ENCODE measurements at regions not wholly inside any gene's neighbourhood (a gene's known extent, or its start where the extent isn't known, plus 50 kb on each side); places are given as distances from the start of the nearest gene placed in this dataset.

- DNase-seq = peak; percentile 47
These were observed 116.5 kb downstream of the SALL1 start for GRCh38 chr16:51034481-51035109.

DNA sequence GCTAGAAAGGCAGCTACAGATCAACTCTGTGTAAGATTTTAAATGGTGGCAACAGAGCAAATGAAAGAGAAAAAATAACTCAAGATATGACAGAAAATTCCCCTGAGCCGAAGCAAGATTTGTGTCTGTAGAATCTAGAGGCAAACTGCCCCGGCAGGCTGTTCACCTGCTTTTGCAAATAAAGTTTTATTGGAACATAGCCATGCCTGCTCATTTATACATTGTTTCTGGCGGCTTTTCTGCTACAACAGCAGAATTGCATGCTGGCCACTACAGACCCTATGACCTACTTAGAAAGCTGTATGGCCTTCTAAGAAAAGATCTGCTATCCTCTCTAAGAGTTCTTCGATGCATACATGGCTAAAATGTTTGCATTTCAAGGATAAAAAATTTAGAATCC lies 119.5 kb downstream of the SALL1 start:
- no peak for DNase-seq

GRCh38 chr16:51030516-51030915 lies 120.6 kb downstream of the SALL1 start:
- no peak for DNase-seq

DNA sequence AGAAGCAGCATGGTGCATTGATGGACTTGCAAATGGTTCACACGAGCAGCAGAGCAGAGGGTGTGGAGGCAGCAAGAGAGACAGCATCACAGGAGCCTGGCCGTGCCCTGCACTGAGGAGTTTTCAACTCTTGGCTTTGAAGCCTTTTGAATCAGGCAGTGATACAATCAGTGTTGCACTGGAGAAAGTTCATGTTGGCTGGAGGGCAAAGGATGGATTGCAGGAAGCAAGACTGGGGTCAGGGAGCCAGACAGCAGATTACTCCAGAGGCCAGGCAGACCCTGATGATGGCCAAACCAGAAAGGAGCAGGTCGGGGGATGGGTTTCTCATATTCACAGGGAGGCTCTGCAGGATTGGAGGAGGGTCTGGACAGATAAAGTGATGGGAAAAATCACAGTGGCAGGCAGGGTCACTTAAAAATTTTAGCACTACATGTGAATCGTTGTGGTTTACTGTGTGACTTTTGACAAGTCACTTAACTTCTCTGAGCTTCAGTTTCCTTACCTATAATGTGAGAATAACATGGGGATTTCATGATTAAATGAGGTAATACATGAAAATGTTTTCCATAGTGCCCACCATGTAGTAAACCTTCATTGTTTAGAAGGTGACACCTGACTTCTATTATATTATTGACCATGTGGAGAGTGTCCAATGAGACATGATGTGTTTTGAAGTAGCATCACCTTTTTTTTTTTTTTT lies 125.3 kb downstream of the SALL1 start:
- DNase-seq = no peak

- DNase-seq = no peak
These were observed 126.4 kb downstream of the SALL1 start for GRCh38 chr16:51024703-51025102.

DNA sequence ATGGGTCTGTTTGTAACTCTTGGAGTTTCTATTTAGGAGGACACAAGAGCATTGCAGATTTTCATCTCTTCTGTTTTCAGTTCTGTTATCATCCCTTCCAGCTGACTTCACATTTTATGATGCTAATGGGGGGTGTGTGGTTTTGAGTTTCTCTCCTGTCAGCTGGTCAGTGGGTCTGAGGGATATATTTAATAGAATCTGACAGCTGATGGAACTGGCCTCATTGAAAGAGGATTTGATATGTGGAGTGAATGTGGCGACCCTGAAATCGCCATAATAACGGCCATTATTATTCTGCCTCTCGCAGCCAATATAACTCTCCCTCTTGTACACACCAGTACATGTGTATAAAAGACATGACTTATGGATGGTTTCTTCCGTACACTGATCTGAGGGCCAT lies 128.1 kb downstream of the SALL1 start:
- DNase-seq = no peak

DNA sequence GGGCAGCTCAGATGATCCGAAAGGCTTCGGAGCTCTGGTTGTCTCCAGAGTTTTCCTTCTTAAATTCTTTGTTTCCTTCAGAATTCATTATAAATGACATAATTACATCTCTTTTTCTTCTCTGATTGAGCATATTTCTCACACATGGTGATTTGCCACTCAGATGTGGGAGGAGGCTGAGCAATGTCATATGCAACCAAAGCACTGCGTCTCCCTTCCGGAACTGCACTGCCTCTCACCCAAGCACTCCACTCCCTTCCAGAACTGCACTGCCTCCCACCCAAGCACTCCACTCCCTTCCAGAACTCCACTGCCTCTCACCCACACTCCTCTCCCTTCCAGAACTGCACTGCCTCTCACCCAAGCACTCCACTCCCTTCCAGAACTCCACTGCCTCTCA lies 131.5 kb downstream of the SALL1 start:
- DNase-seq = no peak

DNA sequence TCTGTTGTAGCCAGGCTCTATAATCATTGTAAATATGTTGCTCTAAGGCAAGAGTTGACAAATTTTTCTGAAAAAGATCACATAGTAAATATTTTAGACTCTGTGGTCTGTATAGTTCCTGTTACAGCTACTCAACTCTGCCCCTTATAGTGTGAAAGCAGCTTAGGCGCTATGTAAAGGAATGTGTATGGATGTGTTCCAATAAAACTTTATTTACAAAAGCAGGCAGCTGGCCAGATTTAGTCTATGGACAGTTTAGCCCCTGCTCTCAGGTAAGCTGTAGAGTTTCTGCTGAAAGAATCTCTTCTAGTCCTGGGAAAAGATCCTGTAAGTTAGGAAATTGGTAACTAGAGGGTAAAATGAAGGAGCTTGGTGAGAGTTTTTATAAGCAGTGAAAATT lies 133.1 kb downstream of the SALL1 start:
- no peak for DNase-seq

GRCh38 chr16:51012396-51012795 lies 138.7 kb downstream of the SALL1 start:
- DNase-seq = no peak

GRCh38 chr16:51010817-51011216 lies 140.3 kb downstream of the SALL1 start:
- no peak for DNase-seq

DNA sequence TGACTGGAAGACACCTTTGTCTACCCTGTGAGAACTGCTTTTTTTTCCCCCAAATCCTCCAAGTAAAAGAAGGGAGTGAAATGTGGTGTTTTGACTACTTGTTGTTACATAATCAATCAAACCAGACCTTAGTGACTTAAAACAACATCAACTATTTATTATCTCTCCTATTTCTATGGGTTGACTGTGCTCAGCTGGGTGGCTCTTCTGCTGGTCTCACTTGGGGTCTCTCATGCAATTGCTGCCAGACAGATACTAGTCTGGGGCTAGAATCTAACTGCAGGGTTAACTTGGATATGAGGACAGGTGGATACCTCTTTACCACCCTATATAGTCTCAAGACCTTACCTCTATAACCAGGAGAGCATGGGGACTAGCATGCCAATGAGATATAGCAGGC lies 141.3 kb downstream of the SALL1 start:
- DNase-seq = no peak

DNA sequence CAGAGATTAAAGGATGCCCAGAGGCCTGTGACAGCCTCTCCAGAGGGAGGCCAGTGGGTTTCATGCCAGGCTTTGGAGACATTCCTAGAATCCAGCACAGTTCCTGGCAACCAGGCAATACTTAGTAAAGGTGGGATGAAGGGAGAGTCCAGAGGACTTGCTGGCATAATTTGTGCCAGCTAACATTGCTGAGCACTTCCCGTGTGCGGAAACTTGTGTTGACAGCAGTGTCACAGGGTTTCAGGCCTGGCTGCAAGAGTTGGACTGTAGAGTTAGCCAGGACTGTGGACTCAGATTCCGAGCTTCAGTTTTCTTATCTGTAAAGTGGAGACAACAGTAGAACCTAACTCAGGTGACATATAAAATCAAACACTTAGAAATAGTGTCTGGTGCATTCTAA lies 141.7 kb downstream of the SALL1 start:
- no peak for DNase-seq

- no peak for DNase-seq
These were observed 142.5 kb downstream of the SALL1 start for GRCh38 chr16:51008607-51009006.

- DNase-seq = no peak
These were observed 143.0 kb downstream of the SALL1 start for GRCh38 chr16:51008037-51008436.

- DNase-seq = no peak
These were observed 147.1 kb downstream of the SALL1 start for GRCh38 chr16:51003850-51004566.

GRCh38 chr16:51002881-51003490 lies 148.1 kb downstream of the SALL1 start:
- no peak for DNase-seq

GRCh38 chr16:50999181-50999580 lies 151.9 kb downstream of the SALL1 start:
- no peak for DNase-seq

- no peak for DNase-seq
These were observed 152.7 kb downstream of the SALL1 start for GRCh38 chr16:50998411-50998810.

GRCh38 chr16:50997679-50998078 lies 153.4 kb downstream of the SALL1 start:
- DNase-seq = no peak

DNA sequence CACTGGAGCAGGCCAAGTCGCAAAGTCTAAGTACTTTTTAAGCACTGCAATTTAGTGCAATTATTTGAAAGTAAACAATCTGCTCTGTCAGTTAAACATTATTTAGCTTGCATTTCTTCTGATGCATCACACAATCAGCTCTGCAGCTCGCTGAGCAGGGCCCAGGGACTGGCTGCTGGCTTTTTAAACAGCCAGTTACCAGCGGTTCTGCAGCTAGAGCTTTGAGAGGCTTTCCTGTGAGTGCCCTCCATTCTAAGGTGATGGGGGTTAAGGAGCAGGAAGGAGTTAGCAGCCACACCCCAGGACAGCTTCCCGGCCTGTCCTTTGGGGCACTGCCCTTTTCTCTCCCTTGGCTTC lies 154.3 kb downstream of the SALL1 start:
- DNase-seq = no peak

DNA sequence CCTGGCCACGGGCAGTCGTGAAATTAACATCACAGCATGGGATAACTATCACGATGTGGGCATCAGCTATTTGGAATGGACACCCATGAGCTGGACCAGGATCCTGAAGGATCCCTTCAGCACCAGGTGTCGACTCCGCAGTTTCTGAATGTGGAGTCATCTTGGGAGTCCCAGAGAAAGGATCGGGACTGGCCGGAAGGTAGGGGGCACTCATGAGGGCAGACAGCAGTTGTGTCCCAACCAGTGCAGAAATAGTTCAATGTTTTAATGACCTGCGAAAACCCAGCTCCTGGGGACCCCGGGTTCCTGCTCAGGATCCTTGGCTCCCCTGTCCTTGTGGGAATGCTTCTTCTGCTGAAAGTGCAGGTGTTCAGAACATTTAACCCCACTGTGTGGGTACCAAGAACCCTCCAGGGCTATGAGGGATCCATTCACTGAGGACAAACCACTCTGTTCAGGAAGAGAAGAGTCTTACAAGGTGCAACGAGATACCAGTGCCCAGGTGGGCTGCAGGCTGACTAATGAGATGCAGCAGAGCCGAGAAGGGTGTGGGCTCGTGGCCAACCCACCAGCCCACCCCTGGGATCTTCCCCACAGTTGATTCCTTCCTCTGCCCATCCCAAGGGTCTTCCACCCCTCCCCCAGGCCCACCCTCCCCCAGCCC lies 154.8 kb downstream of the SALL1 start:
- no peak for DNase-seq

DNA sequence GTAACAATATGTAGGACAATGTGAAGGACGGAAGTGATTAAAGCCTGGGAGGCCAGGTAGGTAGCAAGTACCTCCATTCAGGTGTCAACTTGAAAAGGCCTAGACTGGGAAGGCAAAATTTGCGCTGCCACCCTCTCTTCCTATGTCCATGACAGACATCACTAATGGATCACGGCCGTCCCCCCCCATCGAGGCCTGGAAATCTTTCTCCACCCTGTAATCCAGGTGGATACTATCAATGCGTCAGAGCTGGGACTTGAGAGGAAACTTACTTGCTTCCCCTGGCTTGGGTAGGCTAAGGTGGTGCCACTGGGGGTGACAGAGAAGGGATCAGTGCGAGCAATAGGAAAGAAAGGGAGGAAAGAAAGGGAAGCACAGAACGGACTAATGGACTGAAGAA lies 156.1 kb downstream of the SALL1 start:
- DNase-seq = no peak

DNA sequence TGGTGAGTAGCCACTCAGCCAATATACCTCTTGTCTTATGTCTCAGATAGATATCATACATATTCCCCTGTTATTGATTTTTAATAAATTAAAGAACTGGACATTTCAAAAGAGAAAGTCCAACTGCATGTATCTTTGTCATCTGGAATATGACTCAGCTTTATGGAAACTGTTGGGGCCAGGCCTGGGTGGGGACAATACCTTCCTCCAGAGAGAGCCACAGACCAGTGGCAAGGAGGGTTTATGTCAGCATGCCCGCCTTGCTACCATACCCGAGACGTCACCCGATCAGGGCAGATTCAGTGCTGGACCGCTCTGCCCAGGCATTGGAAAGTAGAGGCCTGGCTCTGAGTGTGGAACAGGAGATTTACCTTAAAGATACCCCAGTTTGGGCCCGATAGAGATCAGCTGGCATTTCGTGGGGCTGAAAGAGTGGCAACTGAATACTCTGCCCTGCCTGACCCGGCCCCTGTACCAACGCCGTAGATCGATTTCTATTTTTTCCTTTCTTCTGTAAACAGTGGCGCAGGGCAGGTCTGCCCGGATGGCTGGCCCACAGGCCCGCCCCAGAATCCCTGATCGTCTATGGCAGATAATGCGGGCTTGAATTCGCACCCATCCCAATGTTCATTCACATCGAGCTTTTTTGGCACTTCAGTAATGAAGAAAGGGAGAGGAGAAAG lies 158.6 kb downstream of the SALL1 start:
- DNase-seq = peak; percentile 19

All from femur (tissue), 1 donor.